Panc1 (cell line): ENCODE measurements at regions not wholly inside any gene's neighbourhood (a gene's known extent, or its start where the extent isn't known, plus 50 kb on each side); places are given as distances from the start of the nearest gene placed in this dataset.

Experiments
- CTCF ChIP-seq: fragments of 450-650 bp; IDR thresholded peaks from 2 replicates; pipeline ENCODE4 v1.5.1; 2017; ENCODE audit warnings: mild to moderate bottlenecking
- TCF7L2 ChIP-seq: IDR thresholded peaks from 2 replicates; pipeline ENCODE4 v1.6.1; 2011; ENCODE audit warnings: mild to moderate bottlenecking, low read depth, low read length, inconsistent platforms

- no peak for TF ChIP-seq CTCF
- TF ChIP-seq TCF7L2, result no peak
These were observed 399.1 kb downstream of the PPP1R2C start for GRCh38 chrX:42378857-42379256.
